ENCODE measurements at regions not wholly inside any gene's neighbourhood (a gene's known extent, or its start where the extent isn't known, plus 50 kb on each side); places are given as distances from the start of the nearest gene placed in this dataset.

DNA sequence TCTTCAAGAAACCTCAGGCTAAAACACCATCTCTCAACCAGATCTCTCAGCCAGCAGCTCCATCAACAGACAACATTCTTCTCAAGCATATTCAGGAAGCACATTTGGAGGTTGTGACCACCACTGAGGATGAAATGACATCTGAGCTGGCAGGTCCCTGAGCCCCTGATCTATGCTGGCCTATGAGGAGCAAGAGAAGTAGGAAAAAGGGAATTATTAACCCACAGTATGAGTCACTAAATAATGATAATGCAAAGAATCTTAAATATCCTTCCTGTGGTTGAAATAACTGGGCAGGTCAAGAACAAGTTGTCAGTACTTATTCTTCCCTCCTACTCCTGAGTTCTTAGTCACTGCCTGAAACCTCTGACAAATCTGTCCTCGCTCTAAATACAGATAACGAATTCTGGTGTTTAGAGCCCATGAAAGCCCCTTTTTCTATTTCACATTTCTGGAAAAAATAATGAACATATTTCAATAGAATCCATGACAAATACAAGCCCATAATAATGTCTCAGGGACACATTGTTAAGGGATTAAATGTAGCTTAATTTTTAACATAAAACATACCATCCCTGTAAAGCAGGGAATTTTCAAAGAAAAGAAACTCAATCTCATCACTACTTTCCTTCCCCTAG lies 225.8 kb upstream of the IRS2 start:
- H3K4me3 ChIP-seq (ENCODE audit: control insufficient read depth, low read depth, low read length), result no peak overlapping the region
- peak; percentile 98 for DNase-seq (ENCODE audit: low read depth)
- TF ChIP-seq, protein P1, sequence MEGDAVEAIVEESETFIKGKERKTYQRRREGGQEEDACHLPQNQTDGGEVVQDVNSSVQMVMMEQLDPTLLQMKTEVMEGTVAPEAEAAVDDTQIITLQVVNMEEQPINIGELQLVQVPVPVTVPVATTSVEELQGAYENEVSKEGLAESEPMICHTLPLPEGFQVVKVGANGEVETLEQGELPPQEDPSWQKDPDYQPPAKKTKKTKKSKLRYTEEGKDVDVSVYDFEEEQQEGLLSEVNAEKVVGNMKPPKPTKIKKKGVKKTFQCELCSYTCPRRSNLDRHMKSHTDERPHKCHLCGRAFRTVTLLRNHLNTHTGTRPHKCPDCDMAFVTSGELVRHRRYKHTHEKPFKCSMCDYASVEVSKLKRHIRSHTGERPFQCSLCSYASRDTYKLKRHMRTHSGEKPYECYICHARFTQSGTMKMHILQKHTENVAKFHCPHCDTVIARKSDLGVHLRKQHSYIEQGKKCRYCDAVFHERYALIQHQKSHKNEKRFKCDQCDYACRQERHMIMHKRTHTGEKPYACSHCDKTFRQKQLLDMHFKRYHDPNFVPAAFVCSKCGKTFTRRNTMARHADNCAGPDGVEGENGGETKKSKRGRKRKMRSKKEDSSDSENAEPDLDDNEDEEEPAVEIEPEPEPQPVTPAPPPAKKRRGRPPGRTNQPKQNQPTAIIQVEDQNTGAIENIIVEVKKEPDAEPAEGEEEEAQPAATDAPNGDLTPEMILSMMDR (conservative IDR thresholded peaks at IDR 0.05; ENCODE audit: control insufficient read depth, insufficient read depth, low read depth, low read length), result no peak

DNA sequence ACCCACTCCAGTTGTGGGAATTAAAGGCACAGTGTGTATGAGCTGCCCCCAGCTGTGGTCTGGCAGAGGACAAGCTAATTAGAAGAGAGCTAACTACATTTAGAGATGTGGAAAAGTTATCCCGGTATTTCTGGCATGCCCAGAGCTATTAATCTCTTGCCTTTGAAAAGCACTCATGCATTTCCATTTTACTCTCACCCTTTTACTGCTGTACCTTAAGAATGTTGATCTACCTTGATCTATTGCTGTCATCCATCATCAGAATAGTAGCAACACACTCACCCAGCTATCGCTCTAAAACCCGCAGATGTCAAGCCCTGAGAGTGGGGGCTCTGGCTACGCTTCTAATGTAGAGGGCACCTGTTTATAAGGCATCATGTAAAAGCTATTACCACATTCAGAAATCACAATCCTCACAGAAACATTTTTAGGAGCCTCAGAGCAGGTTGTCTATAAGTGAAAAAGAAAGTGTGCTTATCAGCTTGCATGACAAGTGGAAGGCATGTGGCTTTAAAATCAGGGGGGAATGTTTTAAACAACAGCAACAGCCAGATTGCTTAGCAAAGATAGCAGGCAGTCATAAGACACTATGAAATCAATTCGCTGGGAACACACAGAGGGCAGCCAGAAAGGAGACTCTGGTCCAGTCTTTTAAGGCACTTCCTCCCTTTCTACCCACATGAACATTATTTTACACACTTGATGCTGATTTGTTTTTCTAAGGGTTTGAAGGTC lies 224.2 kb upstream of the IRS2 start:
- no peak for DNase-seq (ENCODE audit: low read depth)
- H3K4me3 ChIP-seq (ENCODE audit: control insufficient read depth, low read depth, low read length), result no peak overlapping the region
- TF ChIP-seq, protein P1 (conservative IDR thresholded peaks at IDR 0.05; ENCODE audit: control insufficient read depth, insufficient read depth, low read depth, low read length), result no peak

DNA sequence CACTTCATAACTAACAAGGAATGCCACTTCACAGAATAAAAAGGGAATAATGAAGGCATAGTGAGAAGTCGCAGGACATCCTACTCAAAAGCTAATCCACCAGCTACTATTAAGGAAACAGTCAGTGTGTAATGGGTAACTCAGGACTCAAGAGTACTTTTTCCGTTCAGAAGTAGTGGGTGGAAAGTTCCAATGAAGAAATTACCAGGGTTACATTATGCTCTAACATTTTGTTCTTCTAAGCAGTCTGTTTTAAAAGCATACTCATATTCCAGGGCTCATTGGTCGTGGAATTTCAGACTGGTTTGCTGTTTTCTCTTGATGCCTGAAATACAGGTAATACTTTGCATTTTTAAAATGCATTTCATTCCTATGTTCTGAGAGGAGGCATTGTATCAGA lies 222.4 kb upstream of the IRS2 start:
- no peak for DNase-seq (ENCODE audit: low read depth)
- no peak overlapping the region for H3K4me3 ChIP-seq (ENCODE audit: control insufficient read depth, low read depth, low read length)
- TF ChIP-seq, protein P1 (conservative IDR thresholded peaks at IDR 0.05; ENCODE audit: control insufficient read depth, insufficient read depth, low read depth, low read length), result no peak

DNA sequence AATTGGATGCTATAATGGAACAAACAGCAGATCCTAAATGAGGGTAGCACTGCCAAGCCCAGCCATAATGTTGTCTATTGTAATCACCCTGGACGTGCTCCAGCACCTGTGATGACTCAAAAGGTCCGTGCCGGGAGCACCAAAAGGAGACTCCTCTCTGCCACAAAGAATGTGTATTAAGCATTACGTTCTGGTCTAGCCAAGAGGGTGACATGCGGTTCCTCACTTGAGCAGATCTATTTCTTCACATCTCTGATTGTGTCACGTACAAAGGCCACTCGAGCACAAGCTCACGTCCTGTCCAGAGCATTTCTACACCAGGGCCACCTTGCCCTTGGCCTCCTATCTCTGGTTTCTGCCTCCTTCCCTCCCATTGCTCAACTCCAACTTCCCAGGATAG lies 219.9 kb upstream of the IRS2 start:
- peak; percentile 81 for DNase-seq (ENCODE audit: low read depth)
- TF ChIP-seq, protein P1 (conservative IDR thresholded peaks at IDR 0.05; ENCODE audit: control insufficient read depth, insufficient read depth, low read depth, low read length), result no peak
- H3K4me3 ChIP-seq (ENCODE audit: control insufficient read depth, low read depth, low read length), result no peak overlapping the region

DNA sequence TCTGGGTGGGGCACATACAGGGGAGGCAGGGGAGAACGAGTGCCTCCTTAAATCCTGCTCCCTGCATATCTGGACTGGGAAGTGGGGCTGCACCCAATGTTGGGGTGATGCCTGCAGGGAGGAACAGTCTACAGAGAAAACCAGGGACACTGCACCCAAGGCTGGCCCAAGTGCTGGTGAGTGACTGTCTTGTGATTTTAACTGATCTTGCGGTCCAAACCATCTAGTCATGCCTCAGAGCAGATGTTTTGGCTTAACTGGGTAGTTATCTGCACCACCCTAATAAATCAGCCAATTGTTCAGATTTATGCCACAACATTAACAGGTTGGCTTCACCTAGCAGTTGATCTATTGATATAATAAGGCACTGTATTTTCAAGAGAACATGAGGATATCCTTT lies 219.2 kb upstream of the IRS2 start:
- DNase-seq (ENCODE audit: low read depth), result peak; percentile 70
- no peak overlapping the region for H3K4me3 ChIP-seq (ENCODE audit: control insufficient read depth, low read depth, low read length)
- TF ChIP-seq, protein P1 (conservative IDR thresholded peaks at IDR 0.05; ENCODE audit: control insufficient read depth, insufficient read depth, low read depth, low read length), result no peak

DNA sequence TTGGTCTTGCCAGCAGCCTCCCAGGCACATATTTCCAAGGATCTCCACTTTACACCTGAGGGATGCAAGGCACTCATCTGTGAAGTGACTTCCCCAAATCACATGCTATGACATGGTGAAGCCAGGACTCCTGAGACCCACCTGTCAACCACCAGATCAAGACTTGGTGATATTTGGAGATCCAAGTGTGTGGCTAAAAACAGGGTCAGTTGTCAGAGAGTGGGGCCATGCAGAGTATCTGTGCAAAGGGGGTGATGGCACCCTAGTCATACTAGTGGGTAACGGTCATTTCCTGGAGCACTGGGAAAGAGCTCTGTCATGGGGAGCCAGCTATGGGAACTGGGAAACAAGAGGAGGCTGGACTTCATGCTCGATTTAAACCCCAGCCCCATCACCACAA lies 218.4 kb upstream of the IRS2 start:
- no peak for DNase-seq (ENCODE audit: low read depth)
- no peak overlapping the region for H3K4me3 ChIP-seq (ENCODE audit: control insufficient read depth, low read depth, low read length)
- TF ChIP-seq, protein P1 (conservative IDR thresholded peaks at IDR 0.05; ENCODE audit: control insufficient read depth, insufficient read depth, low read depth, low read length), result no peak

Measured in fibroblast of mammary gland (primary cell).